NCI-H446 treated with DMSO at 0.1 percent for 48 hours (cell line): ENCODE measurements at regions not wholly inside any gene's neighbourhood (a gene's known extent, or its start where the extent isn't known, plus 50 kb on each side); places are given as distances from the start of the nearest gene placed in this dataset.
"Not testable (repeated sequence)": the region's sequence is repeated elsewhere in the genome, so short reads cannot be mapped to it uniquely, and the experiment has no call there.

Experiments used
- DNase-seq: peaks from one replicate; lab custom pipeline; 2025; lab: John Stamatoyannopoulos, UW

DNA sequence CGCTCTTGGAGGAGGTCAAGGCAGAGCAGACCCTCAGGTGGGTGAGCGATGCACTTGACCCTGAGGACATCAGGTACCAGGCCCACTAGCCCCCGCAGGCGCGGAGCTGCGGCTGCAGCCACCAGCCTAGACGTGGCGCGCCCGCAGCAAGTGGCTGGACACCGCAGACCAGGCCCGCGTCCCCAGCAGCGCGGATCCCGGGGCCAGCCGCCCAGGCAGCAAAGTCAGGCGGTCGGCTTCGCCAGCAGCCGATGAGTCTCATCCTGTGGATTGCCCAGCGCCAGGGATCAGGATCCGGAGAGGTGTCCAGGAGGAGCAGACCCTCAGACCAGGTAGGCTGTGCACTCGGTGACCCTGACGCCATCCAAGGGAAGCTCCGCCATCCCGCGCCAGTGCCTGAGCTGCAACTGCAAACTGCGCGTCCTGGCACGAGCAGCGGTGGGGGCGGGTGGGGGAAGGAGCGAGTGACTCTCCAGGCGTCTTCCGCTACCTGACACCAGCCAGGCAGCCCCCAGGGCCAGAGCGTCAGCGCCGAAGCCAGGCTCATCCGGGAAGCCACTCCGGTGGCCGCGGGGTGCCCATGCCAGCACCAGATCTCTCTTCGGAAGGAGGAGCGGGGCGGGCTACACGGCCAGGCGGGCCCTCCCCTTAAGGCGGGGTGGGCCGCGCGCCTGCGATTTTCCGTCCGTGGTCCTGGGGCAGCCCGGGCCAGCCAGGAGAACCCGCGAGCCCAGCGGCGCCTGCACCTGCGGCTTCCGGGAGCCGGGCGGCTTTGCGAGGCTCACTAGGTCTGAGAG, 92.6 kb upstream of the THOC3 start:
- DNase-seq = not testable (repeated sequence)

GRCh38 chr5:176061269-176061622, 93.1 kb upstream of the THOC3 start:
- not testable (repeated sequence) for DNase-seq

DNA sequence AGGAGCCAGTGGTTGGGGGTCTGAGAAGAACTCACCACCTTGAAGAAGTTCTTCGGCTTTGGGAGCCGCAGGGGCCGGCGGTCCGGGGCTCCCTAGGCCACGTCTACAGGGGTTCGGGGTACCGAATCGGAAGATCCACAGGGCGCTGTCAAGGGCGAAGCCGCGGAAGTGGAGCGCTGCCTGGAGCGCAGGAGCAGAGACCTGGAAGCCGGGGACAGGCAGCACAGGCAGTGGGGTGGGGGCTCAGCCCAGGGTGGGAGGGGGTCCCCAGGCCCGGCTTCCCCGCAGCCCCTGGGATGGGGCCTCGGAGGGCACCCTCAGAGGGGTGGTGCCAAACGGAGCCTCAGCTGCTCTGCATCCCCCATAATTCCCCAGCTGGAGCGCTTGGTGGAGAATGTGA, 93.5 kb upstream of the THOC3 start:
- not testable (repeated sequence) for DNase-seq

- DNase-seq = not testable (repeated sequence)
Measured at GRCh38 chr5:176066262-176066945, 98.3 kb upstream of the THOC3 start.

DNA sequence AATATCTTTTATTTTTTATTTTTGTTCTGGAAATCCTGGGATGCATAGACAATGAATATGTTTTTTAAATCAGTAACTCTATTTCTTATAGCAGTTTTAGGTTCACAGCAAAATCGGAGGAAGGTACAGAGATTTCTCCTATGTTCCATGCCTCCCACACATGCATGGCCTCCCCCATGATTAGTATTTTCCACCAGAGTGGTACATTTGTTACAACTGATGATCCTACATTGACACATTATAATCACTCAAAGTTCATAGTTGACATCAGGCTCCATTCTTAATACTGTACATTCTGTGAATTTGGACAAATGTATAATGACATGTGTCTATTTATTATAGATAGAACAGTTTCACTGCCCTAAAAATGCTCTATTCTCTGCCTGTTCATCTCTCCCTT, 99.0 kb upstream of the THOC3 start:
- DNase-seq = not testable (repeated sequence)

DNA sequence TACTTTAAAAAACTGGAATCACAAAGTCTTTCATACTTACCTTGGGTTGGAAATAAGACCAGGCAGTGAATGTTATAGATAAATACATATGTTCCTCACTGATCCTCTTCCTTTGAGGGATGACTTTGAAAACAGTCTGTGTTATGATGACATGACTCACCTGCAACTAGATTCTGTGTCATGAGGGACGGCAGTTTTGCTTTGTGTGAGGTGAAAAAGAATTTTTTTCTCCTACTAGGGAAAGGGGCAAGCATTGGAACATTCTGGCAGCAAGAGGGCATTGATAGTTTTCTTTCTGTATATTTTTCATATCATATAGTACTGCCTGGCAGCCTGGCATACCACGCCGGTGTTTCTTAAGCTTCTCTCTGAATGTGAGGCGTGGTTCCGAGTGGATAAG, 99.8 kb upstream of the THOC3 start:
- not testable (repeated sequence) for DNase-seq

- DNase-seq = not testable (repeated sequence)
Measured at GRCh38 chr5:176073996-176074571, 106.0 kb upstream of the THOC3 start.

- not testable (repeated sequence) for DNase-seq
Measured at GRCh38 chr5:176083717-176084116, 115.6 kb upstream of the THOC3 start.

DNA sequence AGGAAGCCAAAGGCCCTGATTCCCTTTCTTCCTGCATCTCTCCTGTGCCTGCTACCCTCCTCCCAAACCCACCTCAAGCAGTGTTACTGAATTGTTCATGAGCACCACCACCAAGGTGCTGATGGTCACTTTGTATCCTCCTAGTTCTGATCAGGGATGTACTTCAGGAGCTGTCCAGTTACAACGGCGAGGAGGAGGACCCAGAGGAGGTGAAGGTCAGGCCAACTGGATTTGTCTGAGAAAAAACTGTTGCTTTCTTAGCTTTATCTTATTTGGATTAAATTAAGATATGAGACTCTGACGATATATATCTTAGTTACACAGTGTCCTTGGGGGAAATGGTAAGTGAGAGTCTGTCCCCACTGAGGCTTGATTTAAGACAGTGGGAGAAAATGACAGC, 135.0 kb upstream of the THOC3 start:
- DNase-seq = not testable (repeated sequence)

GRCh38 chr5:176112888-176113287, 125.3 kb upstream of the SIMC1 start:
- DNase-seq = not testable (repeated sequence)

GRCh38 chr5:176113673-176114335, 124.4 kb upstream of the SIMC1 start:
- not testable (repeated sequence) for DNase-seq

DNA sequence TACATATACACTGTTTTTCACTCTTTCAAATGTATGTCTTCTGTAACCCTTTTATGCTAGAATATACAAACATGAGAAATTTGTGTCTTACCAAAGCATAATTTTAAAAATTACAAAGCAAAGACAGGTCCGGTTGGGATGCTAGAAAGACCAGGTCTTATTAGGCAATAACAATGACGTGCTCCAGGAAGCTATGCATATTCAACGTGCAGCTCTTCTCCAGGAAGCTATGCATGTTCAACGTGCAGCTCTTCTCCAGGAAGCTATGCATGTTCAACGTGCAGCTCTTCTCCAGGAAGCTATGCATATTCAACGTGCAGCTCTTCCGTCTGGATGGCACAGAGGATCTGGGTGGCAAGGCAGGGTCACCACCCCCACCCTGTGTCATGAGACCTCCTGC, 123.4 kb upstream of the SIMC1 start:
- DNase-seq = not testable (repeated sequence)

- DNase-seq = not testable (repeated sequence)
Measured at GRCh38 chr5:176117699-176118238, 120.5 kb upstream of the SIMC1 start.

DNA sequence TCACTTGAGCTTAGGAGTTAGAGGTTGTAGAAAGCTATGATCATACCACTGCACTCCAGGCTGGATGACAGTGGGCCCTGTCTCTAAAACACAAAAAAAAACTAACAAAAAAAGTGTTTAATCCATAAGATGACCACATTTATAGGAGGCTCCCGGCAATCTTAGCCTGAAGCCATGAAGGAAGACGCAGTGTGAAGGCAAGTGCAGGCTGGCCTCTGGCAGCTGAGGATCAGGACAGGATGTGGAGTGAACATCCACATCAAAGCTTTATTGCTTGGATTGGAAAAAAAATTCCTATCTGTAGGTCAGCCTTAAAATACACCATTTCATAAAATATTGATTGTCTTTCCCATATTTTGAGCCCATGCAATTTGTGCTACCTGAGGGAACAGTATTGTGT, 115.9 kb upstream of the SIMC1 start:
- DNase-seq = not testable (repeated sequence)

- not testable (repeated sequence) for DNase-seq
Measured at GRCh38 chr5:176124120-176124519, 114.1 kb upstream of the SIMC1 start.

DNA sequence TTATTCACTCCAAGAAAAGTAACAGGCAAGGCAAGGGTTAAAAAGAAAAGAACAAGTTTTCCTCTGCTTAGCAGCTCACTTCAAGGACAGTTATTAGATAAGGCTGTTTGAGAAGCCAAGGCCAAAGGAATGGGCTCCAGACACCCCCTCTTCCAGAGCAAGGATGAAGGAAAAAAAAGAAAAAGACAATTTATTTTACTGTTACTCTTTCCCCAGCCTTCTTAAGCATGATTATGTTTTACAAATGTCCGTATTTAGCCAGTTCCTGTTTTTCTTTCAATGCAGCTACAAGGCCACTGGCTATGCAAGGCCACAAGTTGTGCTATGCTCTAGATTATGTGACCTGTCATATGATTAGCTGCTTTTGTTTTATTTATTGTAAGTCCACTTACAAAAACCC, 106.5 kb upstream of the SIMC1 start:
- no peak for DNase-seq

GRCh38 chr5:176132471-176133288, 105.5 kb upstream of the SIMC1 start:
- DNase-seq = no peak

DNA sequence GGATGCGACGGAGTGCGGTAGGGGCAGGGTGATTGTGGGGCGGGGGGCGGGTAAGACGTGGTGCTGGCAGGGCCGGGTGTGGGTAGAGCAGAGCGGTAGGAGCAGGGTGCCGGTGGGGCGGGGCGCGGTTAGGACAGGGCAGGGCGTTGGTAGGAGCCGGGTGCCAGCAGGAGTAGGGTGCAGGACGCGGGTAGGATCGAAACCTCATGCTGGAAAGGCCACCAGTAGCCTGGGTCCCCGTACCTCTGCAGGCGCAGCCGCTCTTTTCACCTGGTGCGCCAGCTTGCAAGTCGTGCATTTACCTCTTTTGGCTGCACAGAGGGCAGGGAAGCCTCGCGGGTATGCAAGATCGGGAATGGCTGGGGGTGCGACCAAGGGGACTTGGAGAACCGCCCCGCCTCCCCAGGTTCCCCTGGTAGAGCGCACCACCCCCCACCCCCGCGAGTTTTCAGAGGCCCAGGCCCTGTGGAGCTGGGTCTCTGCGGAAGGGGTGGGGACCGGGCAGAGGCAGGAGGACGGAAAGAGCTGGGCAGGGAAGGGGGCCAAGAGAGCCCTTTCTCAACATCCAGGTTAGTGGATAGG, 104.8 kb upstream of the SIMC1 start:
- no peak for DNase-seq

GRCh38 chr5:176133877-176134276, 104.3 kb upstream of the SIMC1 start:
- DNase-seq = no peak

GRCh38 chr5:176134529-176135223, 103.5 kb upstream of the SIMC1 start:
- DNase-seq = no peak
